HepG2 (cell line): ENCODE measurements at regions not wholly inside any gene's neighbourhood (a gene's known extent, or its start where the extent isn't known, plus 50 kb on each side); places are given as distances from the start of the nearest gene placed in this dataset.

Source experiments
- ATF2 ChIP-seq: sonication (generic); formaldehyde crosslinking; IDR thresholded peaks from 2 replicates; pipeline ENCODE4 v1.4.0; 2020; ENCODE audit warnings: missing genetic modification reagents
- IKZF4 ChIP-seq: sonication (generic); formaldehyde crosslinking; IDR thresholded peaks from 2 replicates; pipeline ENCODE4 v1.5.1; 2020; ENCODE audit warnings: borderline replicate concordance, mild to moderate bottlenecking, low read depth, missing genetic modification reagents; ENCODE audit errors: not compliant biosample characterization
- RARG ChIP-seq: sonication (generic); formaldehyde crosslinking; IDR thresholded peaks from 2 replicates; pipeline ENCODE4 v1.4.0; 2020; ENCODE audit warnings: low read depth, mild to moderate bottlenecking, missing genetic modification reagents
- RFXAP ChIP-seq: sonication (generic); formaldehyde crosslinking; IDR thresholded peaks from 2 replicates; pipeline ENCODE4 v1.4.0; 2020; ENCODE audit warnings: missing genetic modification reagents, borderline replicate concordance
- STAT6 ChIP-seq: sonication (generic); formaldehyde crosslinking; IDR thresholded peaks from 2 replicates; pipeline ENCODE4 v1.4.0; 2020; ENCODE audit warnings: missing genetic modification reagents, mild to moderate bottlenecking, borderline replicate concordance
- ZNF609 ChIP-seq: sonication (generic); formaldehyde crosslinking; IDR thresholded peaks from 2 replicates; pipeline ENCODE4 v1.4.0; 2020; ENCODE audit warnings: mild to moderate bottlenecking, missing genetic modification reagents, borderline replicate concordance
- ZNF713 ChIP-seq: sonication (generic); formaldehyde crosslinking; IDR thresholded peaks from 2 replicates; pipeline ENCODE4 v1.4.0; 2020; ENCODE audit warnings: mild to moderate bottlenecking, missing genetic modification reagents
- ZSCAN9 ChIP-seq: IDR thresholded peaks from 2 replicates; pipeline ENCODE4 v1.6.1; 2016; ENCODE audit warnings: borderline replicate concordance
- TF ChIP-seq, protein P1 (sequence below): sonication (generic); formaldehyde crosslinking; IDR thresholded peaks from 2 replicates; pipeline ENCODE4 v1.4.0; 2020; ENCODE audit warnings: missing genetic modification reagents
- TF ChIP-seq, protein P2 (sequence below): sonication (generic); formaldehyde crosslinking; IDR thresholded peaks from 2 replicates; pipeline ENCODE4 v1.8.1; 2023; ENCODE audit warnings: missing genetic modification reagents, inconsistent platforms, borderline replicate concordance
- TF ChIP-seq, protein P3 (sequence below): sonication (generic); formaldehyde crosslinking; IDR thresholded peaks from 2 replicates; pipeline ENCODE4 v1.5.1; 2020; ENCODE audit warnings: missing genetic modification reagents, mild to moderate bottlenecking, borderline replicate concordance
- TF ChIP-seq, protein P4 (sequence below), 2 experiments: fragments of 450-650 bp in 1 of 2; sonication (generic) in 1 of 2; formaldehyde crosslinking; IDR thresholded peaks; 2 replicates each; pipeline versions ENCODE4 v1.5.0 to v1.8.0; 2020 to 2022; ENCODE audit warnings: mild to moderate bottlenecking in 1 of 2, missing genetic modification reagents in 1 of 2
- TF ChIP-seq, protein P5 (sequence below): IDR thresholded peaks from 2 replicates; pipeline ENCODE4 v1.6.1; 2012; ENCODE audit warnings: inconsistent platforms

DNA sequence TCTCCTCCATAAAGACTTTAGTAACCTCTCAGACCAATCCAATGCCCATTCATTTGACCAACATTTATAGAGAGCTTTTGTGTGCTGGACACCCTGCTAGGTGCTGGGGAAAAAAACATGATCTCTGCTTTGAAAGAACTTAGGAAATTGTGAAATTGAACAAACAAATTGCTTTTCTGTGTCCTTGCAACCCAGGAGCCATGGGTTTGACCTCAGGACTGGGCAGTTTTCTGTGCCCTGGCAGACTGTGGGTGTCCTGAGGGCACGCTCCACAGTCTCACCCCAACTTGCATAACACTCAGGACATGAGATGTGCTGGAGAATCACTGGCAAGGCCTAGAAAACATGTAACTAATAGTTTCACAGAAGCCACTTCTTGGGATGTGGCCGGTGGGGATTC, 429.1 kb upstream of the ZMIZ1 start (continued):
- TF ChIP-seq, protein P1, sequence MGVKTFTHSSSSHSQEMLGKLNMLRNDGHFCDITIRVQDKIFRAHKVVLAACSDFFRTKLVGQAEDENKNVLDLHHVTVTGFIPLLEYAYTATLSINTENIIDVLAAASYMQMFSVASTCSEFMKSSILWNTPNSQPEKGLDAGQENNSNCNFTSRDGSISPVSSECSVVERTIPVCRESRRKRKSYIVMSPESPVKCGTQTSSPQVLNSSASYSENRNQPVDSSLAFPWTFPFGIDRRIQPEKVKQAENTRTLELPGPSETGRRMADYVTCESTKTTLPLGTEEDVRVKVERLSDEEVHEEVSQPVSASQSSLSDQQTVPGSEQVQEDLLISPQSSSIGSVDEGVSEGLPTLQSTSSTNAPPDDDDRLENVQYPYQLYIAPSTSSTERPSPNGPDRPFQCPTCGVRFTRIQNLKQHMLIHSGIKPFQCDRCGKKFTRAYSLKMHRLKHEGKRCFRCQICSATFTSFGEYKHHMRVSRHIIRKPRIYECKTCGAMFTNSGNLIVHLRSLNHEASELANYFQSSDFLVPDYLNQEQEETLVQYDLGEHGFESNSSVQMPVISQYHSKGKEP (CRISPR knock-in tag): no peak
- TF ChIP-seq, protein P2, sequence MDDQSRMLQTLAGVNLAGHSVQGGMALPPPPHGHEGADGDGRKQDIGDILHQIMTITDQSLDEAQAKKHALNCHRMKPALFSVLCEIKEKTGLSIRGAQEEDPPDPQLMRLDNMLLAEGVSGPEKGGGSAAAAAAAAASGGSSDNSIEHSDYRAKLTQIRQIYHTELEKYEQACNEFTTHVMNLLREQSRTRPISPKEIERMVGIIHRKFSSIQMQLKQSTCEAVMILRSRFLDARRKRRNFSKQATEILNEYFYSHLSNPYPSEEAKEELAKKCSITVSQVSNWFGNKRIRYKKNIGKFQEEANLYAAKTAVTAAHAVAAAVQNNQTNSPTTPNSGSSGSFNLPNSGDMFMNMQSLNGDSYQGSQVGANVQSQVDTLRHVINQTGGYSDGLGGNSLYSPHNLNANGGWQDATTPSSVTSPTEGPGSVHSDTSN (CRISPR knock-in tag): no peak
- TF ChIP-seq ZSCAN9: no peak
- no peak for TF ChIP-seq ZNF713 (CRISPR knock-in tag)
- TF ChIP-seq, protein P3, sequence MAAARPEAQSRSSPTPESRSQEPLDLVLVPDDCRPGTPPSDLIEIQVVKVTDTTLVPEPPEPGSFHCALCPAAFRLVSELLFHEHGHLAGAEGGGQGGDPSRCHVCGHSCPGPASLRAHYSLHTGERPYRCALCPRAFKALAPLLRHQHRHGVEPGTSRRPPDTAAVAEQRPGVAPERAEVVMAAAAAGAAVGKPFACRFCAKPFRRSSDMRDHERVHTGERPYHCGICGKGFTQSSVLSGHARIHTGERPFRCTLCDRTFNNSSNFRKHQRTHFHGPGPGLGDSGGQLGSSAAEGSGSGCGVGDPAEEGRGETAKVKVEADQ (CRISPR knock-in tag): no peak
- no peak for TF ChIP-seq RFXAP (CRISPR knock-in tag)
- no peak for TF ChIP-seq RARG (CRISPR knock-in tag)
- no peak for TF ChIP-seq STAT6
- no peak for TF ChIP-seq IKZF4 (CRISPR knock-in tag)
- TF ChIP-seq, protein P4, sequence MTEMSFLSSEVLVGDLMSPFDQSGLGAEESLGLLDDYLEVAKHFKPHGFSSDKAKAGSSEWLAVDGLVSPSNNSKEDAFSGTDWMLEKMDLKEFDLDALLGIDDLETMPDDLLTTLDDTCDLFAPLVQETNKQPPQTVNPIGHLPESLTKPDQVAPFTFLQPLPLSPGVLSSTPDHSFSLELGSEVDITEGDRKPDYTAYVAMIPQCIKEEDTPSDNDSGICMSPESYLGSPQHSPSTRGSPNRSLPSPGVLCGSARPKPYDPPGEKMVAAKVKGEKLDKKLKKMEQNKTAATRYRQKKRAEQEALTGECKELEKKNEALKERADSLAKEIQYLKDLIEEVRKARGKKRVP (CRISPR knock-in tag; IDR thresholded peaks at IDR 0.05): no peak
- no peak for TF ChIP-seq ZNF609 (CRISPR knock-in tag)
- TF ChIP-seq ATF2: 0 out of 2 replicates have a peak, but pooled peaks have one; percentile 21
- TF ChIP-seq, protein P5, sequence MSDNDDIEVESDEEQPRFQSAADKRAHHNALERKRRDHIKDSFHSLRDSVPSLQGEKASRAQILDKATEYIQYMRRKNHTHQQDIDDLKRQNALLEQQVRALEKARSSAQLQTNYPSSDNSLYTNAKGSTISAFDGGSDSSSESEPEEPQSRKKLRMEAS: 0 out of 2 replicates have a peak, but pooled peaks have one; percentile 17
